Keratinocyte (primary cell): ENCODE measurements at regions not wholly inside any gene's neighbourhood (a gene's known extent, or its start where the extent isn't known, plus 50 kb on each side); places are given as distances from the start of the nearest gene placed in this dataset.

ENCODE experiments used
- CTCF ChIP-seq, 3 experiments: IDR thresholded peaks in 1 of 3; conservative IDR thresholded peaks in 1 of 3; optimal IDR thresholded peaks in 1 of 3; 2 replicates in 2 of 3; 3 replicates in 1 of 3; pipeline versions ENCODE3 to v1.5.1; 2011; ENCODE audit warnings: low read length in 3 of 3, mild to moderate bottlenecking in 3 of 3, moderate library complexity in 2 of 3, control low read depth in 1 of 3, inconsistent platforms in 1 of 3; ENCODE audit not compliant: insufficient read depth in 2 of 3; ENCODE audit errors: extremely low read depth in 1 of 3
- EZH2 ChIP-seq: IDR thresholded peaks from one replicate; pipeline ENCODE4 v1.6.1; 2012; ENCODE audit warnings: inconsistent platforms, mild to moderate bottlenecking, low read length, moderate library complexity

- TF ChIP-seq CTCF (optimal IDR thresholded peaks at IDR 0.05 in 1 of 3, IDR thresholded peaks at IDR 0.05 in 1 of 3, conservative IDR thresholded peaks at IDR 0.05 in 1 of 3; ENCODE audit: extremely low read depth in 1 of 3, insufficient read depth in 2 of 3, low read length in 3 of 3) (no peak), EZH2 (no peak)
Measured at GRCh38 chr18:2218101-2218500, 353.2 kb downstream of the METTL4 start.
